DND-41 (cell line): ENCODE measurements at regions not wholly inside any gene's neighbourhood (a gene's known extent, or its start where the extent isn't known, plus 50 kb on each side); places are given as distances from the start of the nearest gene placed in this dataset.

ENCODE experiments used
- ATAC-seq: fragments of 200-7000 bp; cut with Tn5 transposase; 3 replicates; pipeline ENCODE4 v1.9.1; 2021; ENCODE audit warnings: low read depth; ENCODE audit not compliant: insufficient read depth
- DNase-seq: peaks from one replicate; pipeline ENCODE4 v3.0.0-alpha.2; 2020
- H2AFZ ChIP-seq: 2 replicates; pipeline ENCODE4 v1.6.0; 2012; ENCODE audit warnings: low read depth, low read length
- H3K27ac ChIP-seq: 2 replicates; pipeline ENCODE4 v1.5.1; 2012; ENCODE audit warnings: low read length, inconsistent platforms
- H3K27me3 ChIP-seq: fragments of 200-600 bp; sonication (generic); 2 replicates; pipeline ENCODE4 v1.6.0; 2012; ENCODE audit warnings: low read length, mild to moderate bottlenecking, inconsistent platforms; ENCODE audit not compliant: insufficient read depth, poor library complexity
- H3K36me3 ChIP-seq: 2 replicates; pipeline ENCODE4 v1.5.1; 2012; ENCODE audit warnings: low read length, inconsistent platforms; ENCODE audit not compliant: insufficient read depth
- H3K4me1 ChIP-seq: 2 replicates; pipeline ENCODE4 v1.5.1; 2012; ENCODE audit warnings: mild to moderate bottlenecking, low read length; ENCODE audit not compliant: insufficient read depth
- H3K4me2 ChIP-seq: 2 replicates; pipeline ENCODE4 v1.6.0; 2012; ENCODE audit warnings: mild to moderate bottlenecking, moderate library complexity, low read length, inconsistent platforms; ENCODE audit not compliant: insufficient read depth
- H3K4me3 ChIP-seq, 2 experiments: fragments of 200-600 bp in 1 of 2; shearing (Covaris generic) in 1 of 2; 2 replicates each; pipeline ENCODE4 v1.5.1; 2012 to 2016; ENCODE audit warnings: inconsistent platforms in 2 of 2, low read length in 2 of 2, mild to moderate bottlenecking in 2 of 2, low read depth in 1 of 2, moderate library complexity in 1 of 2
- H3K79me2 ChIP-seq: 2 replicates; pipeline ENCODE4 v1.6.0; 2012; ENCODE audit warnings: low read length, inconsistent platforms; ENCODE audit not compliant: insufficient read depth
- H3K9ac ChIP-seq: 2 replicates; pipeline ENCODE4 v1.6.0; 2012; ENCODE audit warnings: low read depth, mild to moderate bottlenecking, inconsistent platforms, low read length, moderate library complexity
- H3K9me3 ChIP-seq: 2 replicates; pipeline ENCODE4 v1.5.1; 2012; ENCODE audit warnings: low read length, moderate library complexity, mild to moderate bottlenecking, inconsistent platforms; ENCODE audit not compliant: insufficient read depth, severe bottlenecking
- H4K20me1 ChIP-seq: 2 replicates; pipeline ENCODE4 v1.6.0; 2012; ENCODE audit warnings: low read length; ENCODE audit not compliant: insufficient read depth
- CTCF ChIP-seq: IDR thresholded peaks from 2 replicates; pipeline ENCODE4 v1.5.1; 2012; ENCODE audit warnings: borderline replicate concordance, low read length, moderate library complexity, mild to moderate bottlenecking; ENCODE audit not compliant: poor library complexity, severe bottlenecking; ENCODE audit errors: extremely low read depth
- EZH2 ChIP-seq: IDR thresholded peaks from 3 replicates; pipeline ENCODE4 v1.6.1; 2012; ENCODE audit warnings: borderline replicate concordance, low read depth, mild to moderate bottlenecking, moderate library complexity, low read length, inconsistent platforms; ENCODE audit not compliant: severe bottlenecking

GRCh38 chr15:62901909-62902546 is 140.5 kb upstream of the TPM1 start:
- Histone ChIP-seq H3K27me3 (peaks cover 3% of the 10 kb centered on the region), H3K27ac (no peak overlapping the region), H3K4me3 (no peak overlapping the region), H3K36me3 (no peaks in the 10 kb centered on the region), H3K79me2 (no peaks in the 10 kb centered on the region), H3K4me2 (no peak overlapping the region), H3K4me1 (no peaks in the 10 kb centered on the region), H2AFZ (no peak overlapping the region), H3K9me3 (no peaks in the 10 kb centered on the region), H4K20me1 (no peaks in the 10 kb centered on the region), H3K9ac (no peak overlapping the region)
- TF ChIP-seq CTCF (no peak), EZH2 (no peak)
- no peak for DNase-seq
- ATAC-seq: no peak

- ATAC-seq (no peak), DNase-seq (no peak)
- no peaks in the 10 kb centered on the region for H3K4me1 ChIP-seq
- no peak overlapping the region for H3K4me2 ChIP-seq
- peaks cover 3% of the 10 kb centered on the region for H3K27me3 ChIP-seq
- no peaks in the 10 kb centered on the region for H3K36me3 ChIP-seq
- no peaks in the 10 kb centered on the region for H3K79me2 ChIP-seq
- no peak overlapping the region for H3K9ac ChIP-seq
- H4K20me1 ChIP-seq: no peaks in the 10 kb centered on the region
- TF ChIP-seq CTCF: no peak
- TF ChIP-seq EZH2: no peak
- H3K9me3 ChIP-seq: no peaks in the 10 kb centered on the region
- H3K27ac ChIP-seq: no peak overlapping the region
- H3K4me3 ChIP-seq: no peak overlapping the region
- no peak overlapping the region for H2AFZ ChIP-seq
Observed at GRCh38 chr15:62902821-62903220, 139.7 kb upstream of the TPM1 start.

GRCh38 chr15:62903437-62903836 is 139.1 kb upstream of the TPM1 start:
- Histone ChIP-seq H3K36me3 (no peaks in the 10 kb centered on the region), H3K27ac (no peak overlapping the region), H3K79me2 (no peaks in the 10 kb centered on the region), H3K4me2 (no peak overlapping the region), H3K27me3 (peaks cover 3% of the 10 kb centered on the region), H2AFZ (no peak overlapping the region), H3K4me3 (no peak overlapping the region), H3K9me3 (no peaks in the 10 kb centered on the region), H4K20me1 (no peaks in the 10 kb centered on the region), H3K9ac (no peak overlapping the region), H3K4me1 (no peaks in the 10 kb centered on the region)
- DNase-seq (no peak), ATAC-seq (no peak)
- TF ChIP-seq CTCF: no peak
- TF ChIP-seq EZH2: no peak
